ENCODE measurements at regions not wholly inside any gene's neighbourhood (a gene's known extent, or its start where the extent isn't known, plus 50 kb on each side); places are given as distances from the start of the nearest gene placed in this dataset.

- no peak for DNase-seq
Observed at GRCh38 chr2:221042926-221043325, 529.2 kb downstream of the EPHA4 start.

- no peak for DNase-seq
Observed at GRCh38 chr2:221044781-221045180, 527.3 kb downstream of the EPHA4 start.

- DNase-seq: no peak
Observed at GRCh38 chr2:221050020-221050795, 521.9 kb downstream of the EPHA4 start.

GRCh38 chr2:221051162-221051561 is 520.9 kb downstream of the EPHA4 start:
- DNase-seq: no peak

DNA sequence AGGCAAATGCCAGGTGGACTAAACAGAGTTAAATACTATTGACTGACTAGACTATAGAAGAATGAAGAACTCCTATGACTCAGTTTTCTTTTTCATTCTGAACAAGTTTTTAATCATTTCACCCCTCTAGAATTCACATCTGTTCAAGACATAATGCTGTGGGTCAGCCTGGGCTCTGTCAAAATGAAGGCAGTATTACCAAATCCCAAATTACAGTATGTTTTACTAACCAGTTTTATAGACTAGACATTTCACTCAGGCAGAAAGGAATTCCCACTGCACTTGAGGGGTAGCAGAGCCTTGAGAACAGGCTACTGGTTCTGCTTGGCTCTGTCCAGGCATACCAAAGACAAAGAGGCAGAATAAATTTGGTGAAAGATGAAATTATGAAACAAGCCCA is 511.7 kb downstream of the EPHA4 start:
- DNase-seq: peak; percentile 10

DNA sequence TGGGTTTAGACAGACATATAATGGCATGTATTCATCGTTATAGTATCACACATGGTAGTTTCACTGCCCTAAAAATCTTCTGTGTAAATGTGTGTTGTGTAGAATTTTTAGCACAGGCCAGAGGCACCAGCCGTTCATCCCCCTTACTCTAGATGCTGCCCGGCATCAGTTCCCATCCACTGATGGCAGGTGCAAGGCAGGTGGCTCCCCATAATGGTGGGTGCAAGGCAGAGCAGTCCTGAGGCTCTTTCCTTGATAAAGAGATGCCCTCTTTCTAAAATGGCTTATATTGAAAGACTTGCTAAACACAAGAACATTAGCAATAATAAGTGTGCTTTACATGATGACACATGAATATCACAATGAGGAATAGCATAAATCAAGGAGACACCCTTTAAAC is 508.5 kb downstream of the EPHA4 start:
- no peak for DNase-seq

- no peak for DNase-seq
Observed at GRCh38 chr2:221064058-221064854, 507.8 kb downstream of the EPHA4 start.

DNA sequence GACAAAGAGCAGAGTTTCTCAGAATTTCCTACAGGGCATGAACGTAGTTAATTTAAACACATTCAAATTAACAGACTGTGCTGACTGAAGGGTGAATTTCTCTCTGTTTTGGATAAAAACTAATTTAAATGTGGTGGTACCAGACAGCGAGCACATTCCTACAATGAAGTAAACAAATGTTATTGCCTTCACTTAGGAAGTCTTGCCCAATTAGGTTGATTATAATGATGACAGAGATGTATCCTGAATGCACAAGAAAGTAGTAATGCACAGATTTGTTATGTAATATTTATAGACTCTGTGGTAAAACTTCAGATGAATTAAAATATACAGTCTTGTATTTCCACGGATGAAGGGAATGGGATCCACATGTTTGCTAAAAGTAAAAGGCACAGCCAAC is 507.2 kb downstream of the EPHA4 start:
- DNase-seq: no peak

DNA sequence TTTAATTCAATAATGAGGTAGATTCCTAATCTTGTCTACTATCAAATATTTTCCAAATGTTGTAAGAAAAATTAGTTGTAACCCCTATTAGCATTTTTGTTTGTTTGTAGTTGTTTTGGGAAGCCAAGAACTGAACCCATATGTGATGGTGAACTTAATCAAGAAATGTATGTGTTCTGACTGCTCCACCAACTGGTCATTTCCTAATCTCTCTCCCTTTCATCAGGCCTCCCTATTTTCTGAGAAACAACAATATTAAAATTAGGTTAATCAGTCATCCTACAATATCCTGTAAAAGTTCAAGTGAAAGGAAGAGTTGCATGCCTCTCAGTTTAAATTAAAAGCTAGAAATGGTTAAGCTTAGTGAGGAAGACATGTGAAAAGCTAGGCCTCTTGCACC is 504.0 kb downstream of the EPHA4 start:
- no peak for DNase-seq

GRCh38 chr2:221070106-221070505 is 502.0 kb downstream of the EPHA4 start:
- DNase-seq: no peak

DNA sequence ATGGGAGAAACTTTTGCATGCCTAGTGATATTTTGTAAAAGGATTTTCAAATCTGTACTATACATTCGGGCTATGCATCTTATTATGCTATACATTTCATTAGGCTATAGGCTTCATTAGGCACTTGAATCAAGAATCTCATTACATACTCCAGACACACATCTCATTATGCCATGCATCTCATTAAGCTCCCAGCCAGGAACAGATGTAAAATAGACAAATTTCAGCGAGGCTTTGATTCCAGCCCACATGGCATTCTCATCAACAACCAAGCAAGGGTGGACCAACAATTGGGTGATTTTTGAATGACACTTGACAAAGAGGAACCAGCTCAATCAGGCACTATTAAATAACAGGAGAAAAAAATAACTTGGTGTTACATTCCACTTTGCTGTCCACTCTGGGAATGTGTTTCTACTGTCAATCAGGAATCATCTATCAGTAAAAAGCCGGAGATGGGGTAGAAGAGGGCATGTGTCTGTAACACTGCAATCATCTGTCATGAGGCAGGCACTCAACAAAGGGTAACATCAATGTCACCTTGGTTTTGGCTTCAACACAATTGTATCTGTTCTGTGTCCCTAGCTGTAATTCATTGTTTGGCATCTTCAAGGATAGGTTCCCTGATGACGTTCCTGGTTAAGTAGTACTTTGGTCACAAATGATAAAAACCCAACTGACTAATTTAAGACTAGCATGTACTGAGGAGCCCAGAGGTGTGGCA is 498.6 kb downstream of the EPHA4 start:
- DNase-seq: no peak

- DNase-seq: no peak
Observed at GRCh38 chr2:221074238-221074637, 497.9 kb downstream of the EPHA4 start.

GRCh38 chr2:221075203-221075602 is 496.9 kb downstream of the EPHA4 start:
- DNase-seq: no peak

DNA sequence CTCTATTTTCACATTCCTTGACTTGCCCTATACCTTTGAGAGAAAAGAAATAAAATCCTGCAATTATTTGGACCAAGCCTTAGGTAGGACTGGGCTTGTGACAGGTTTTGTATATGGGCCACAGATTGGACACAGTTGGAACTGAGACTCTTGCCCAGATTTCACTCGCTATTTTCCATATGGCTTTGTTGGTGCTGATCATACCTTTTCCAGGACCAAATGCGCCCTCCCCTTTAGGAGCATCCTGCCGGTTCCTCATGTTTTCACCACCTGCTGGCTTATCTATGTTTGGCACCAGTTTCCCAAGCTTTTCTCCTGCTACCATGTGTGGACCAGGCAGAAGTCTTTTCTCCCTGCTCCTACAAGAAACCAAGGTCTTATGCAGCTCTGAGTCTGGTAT is 494.9 kb downstream of the EPHA4 start:
- no peak for DNase-seq

- no peak for DNase-seq
Observed at GRCh38 chr2:221077799-221078198, 494.3 kb downstream of the EPHA4 start.

- DNase-seq: no peak
Observed at GRCh38 chr2:221085341-221085900, 486.7 kb downstream of the EPHA4 start.

- no peak for DNase-seq
Observed at GRCh38 chr2:221085936-221086335, 486.2 kb downstream of the EPHA4 start.

DNA sequence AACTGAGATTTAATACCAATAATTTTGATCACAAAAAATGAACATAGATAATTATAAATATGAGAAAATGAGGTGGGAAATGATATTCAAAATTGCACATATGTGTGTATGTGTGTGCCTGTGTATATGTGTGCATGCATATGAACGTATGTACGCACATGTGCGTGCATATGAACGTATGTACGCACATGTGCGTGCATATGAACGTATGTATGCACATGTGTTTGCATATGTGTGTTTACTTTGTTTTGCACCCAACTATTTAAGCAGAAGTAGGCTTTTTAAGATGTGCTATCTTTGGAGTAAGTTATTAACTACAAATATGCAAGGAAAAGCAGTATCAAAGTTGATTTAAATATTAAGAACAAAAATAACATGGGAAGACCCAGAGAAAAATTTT is 484.3 kb downstream of the EPHA4 start:
- DNase-seq: no peak

GRCh38 chr2:221088506-221088905 is 483.6 kb downstream of the EPHA4 start:
- no peak for DNase-seq

GRCh38 chr2:221095356-221095755 is 476.7 kb downstream of the EPHA4 start:
- no peak for DNase-seq

- DNase-seq: no peak
Observed at GRCh38 chr2:221096706-221097567, 475.2 kb downstream of the EPHA4 start.

- peak; percentile 16 for DNase-seq
Observed at GRCh38 chr2:221097568-221097915, 474.6 kb downstream of the EPHA4 start.

All from amniotic stem cell (primary cell).